ENCODE measurements at regions not wholly inside any gene's neighbourhood (a gene's known extent, or its start where the extent isn't known, plus 50 kb on each side); places are given as distances from the start of the nearest gene placed in this dataset.

DNA sequence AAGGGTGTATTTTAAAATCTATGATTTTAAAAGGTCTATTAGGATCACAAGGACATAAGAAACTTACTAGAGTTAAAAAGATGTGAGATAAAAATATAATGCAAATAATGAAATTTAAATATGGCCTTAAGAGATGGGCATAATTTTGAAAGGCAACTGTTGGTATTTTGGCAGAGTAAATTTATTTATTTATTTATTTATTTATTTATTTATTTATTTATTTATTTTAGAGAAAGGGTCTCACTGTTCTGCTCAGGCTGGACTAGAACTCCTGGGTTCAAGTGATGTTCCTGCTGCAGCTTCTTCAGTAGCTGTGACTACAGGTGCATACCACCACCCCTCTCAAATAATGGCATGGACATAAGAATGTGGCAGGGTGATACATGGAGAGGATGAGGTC is 932.1 kb upstream of the LCORL start:
- TF ChIP-seq, protein P1, sequence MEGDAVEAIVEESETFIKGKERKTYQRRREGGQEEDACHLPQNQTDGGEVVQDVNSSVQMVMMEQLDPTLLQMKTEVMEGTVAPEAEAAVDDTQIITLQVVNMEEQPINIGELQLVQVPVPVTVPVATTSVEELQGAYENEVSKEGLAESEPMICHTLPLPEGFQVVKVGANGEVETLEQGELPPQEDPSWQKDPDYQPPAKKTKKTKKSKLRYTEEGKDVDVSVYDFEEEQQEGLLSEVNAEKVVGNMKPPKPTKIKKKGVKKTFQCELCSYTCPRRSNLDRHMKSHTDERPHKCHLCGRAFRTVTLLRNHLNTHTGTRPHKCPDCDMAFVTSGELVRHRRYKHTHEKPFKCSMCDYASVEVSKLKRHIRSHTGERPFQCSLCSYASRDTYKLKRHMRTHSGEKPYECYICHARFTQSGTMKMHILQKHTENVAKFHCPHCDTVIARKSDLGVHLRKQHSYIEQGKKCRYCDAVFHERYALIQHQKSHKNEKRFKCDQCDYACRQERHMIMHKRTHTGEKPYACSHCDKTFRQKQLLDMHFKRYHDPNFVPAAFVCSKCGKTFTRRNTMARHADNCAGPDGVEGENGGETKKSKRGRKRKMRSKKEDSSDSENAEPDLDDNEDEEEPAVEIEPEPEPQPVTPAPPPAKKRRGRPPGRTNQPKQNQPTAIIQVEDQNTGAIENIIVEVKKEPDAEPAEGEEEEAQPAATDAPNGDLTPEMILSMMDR (IDR thresholded peaks at IDR 0.05) = no peak
- TF ChIP-seq EP300 (IDR thresholded peaks at IDR 0.05) = no peak
